ENCODE measurements at regions not wholly inside any gene's neighbourhood (a gene's known extent, or its start where the extent isn't known, plus 50 kb on each side); places are given as distances from the start of the nearest gene placed in this dataset.

DNA sequence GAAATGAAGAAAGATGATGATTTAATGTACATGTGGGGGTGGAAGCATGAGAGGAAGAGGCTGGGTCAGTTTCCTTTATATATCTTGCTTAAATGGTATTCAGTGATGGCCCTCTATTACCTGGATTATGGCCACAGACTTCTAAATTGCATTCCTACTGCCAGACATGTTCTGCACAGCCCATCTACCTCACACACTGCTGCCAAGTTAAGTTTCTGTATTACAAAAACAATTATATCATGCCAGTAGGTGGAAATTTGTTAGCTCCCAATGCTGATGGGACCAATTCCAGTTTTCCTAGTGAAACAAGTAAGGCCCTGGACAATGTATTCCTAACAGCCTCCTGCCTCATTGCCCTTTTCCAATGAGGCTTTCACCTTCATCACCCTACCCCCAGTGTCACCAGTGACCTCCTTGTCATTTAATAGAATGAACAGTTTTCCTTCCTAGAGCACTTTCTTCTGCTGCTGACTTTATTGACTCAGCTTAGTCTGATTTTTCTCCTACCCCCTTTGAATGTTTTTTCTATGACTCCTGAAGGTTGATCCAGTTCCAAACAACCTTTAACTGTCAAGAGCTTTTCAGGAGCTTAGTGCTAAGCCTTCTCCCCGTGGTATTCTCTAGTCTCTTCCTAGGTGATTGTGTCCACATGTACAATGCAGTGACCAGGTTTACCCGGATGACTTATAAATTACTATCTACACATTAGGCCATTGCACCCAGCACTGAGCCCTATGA is 316.6 kb upstream of the ANKRD30A start:
- H3K9me3 ChIP-seq: no peaks in the 10 kb centered on the region
- DNase-seq (ENCODE audit: low spot score in 2 of 2): no peak
- no peaks in the 10 kb centered on the region for H3K36me3 ChIP-seq
- H3K27ac ChIP-seq: no peak overlapping the region
- no peaks in the 10 kb centered on the region for H3K27me3 ChIP-seq
- WGBS: 76% methylated on average over 2 of the region's 2 CpGs
- no peaks in the 10 kb centered on the region for H3K4me1 ChIP-seq
- TF ChIP-seq POLR2AphosphoS5 (IDR thresholded peaks at IDR 0.05) (no peak), CTCF (IDR thresholded peaks at IDR 0.05) (no peak), POLR2A (IDR thresholded peaks at IDR 0.05) (no peak)
- H3K4me3 ChIP-seq: no peak overlapping the region

DNA sequence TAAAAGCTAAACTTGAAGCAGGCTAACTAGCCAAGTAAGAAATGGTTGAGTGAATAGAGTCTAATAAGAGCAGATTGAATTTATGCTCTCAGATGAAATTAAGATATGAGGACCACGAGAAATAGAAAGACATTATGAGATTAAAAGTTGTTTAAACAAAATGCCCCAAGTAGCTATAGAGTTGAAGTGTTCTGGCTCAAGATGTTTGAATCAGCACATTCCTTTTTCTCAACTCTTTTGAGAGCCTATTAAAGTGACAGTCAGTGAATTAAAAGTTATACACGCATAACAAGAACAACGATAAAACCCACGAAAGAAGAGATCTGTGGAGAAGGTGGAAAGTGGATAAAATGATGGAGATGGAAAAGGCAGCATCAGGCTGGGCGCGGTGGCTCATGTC is 322.2 kb upstream of the ANKRD30A start:
- Histone ChIP-seq H3K9me3 (no peaks in the 10 kb centered on the region), H3K4me3 (no peak overlapping the region), H3K27ac (no peak overlapping the region), H3K4me1 (no peaks in the 10 kb centered on the region), H3K36me3 (no peaks in the 10 kb centered on the region), H3K27me3 (no peaks in the 10 kb centered on the region)
- DNase-seq (ENCODE audit: low spot score in 2 of 2): no peak
- TF ChIP-seq POLR2A (IDR thresholded peaks at IDR 0.05): no peak
- no peak for TF ChIP-seq EP300 (IDR thresholded peaks at IDR 0.05)
- no peak for TF ChIP-seq CTCF (IDR thresholded peaks at IDR 0.05)
- no peak for TF ChIP-seq POLR2AphosphoS5 (IDR thresholded peaks at IDR 0.05)
- WGBS: 76% methylated on average over 6 of the region's 6 CpGs

DNA sequence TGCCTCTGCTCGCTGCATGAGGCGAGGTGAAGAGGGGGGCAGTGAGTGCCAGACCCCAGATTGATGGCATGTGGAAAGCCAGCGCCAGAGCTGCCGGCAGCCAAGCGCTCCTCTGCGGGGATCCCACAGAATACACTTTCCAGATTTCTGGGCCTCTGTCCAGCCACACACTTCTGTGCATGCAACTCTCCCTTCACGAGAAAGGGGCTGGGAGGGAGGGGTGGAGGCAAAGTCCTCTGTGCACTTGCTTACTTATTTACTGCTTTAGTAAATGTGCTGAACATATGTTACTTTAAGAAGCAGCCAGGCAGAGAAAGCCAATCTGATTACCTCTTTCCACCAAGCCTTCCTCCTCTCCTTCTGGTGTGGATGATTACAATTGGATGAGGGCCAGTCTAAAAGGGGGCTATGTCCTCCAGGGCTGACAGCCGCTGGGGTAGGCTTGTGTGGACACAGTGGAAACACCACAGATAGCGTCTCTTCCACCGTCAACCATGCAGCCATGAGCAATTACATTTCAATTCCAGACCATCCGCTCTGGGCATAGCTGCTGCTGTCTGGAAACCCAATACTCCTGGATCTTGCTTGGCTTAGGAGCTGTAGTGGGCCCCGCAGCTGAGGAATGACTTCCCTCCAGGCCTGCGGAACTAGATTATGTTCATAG is 322.8 kb upstream of the ANKRD30A start:
- 26% methylated on average over 13 of the region's 13 CpGs for WGBS
- Histone ChIP-seq H3K4me1 (no peaks in the 10 kb centered on the region), H3K27ac (no peak overlapping the region), H3K4me3 (no peak overlapping the region), H3K36me3 (no peaks in the 10 kb centered on the region), H3K27me3 (no peaks in the 10 kb centered on the region), H3K9me3 (no peaks in the 10 kb centered on the region)
- DNase-seq (ENCODE audit: low spot score in 2 of 2): no peak
- TF ChIP-seq POLR2A (IDR thresholded peaks at IDR 0.05): no peak
- TF ChIP-seq POLR2AphosphoS5 (IDR thresholded peaks at IDR 0.05): no peak
- no peak for TF ChIP-seq EP300 (IDR thresholded peaks at IDR 0.05)
- no peak for TF ChIP-seq CTCF (IDR thresholded peaks at IDR 0.05)

GRCh38 chr10:36801660-36802059 is 323.7 kb upstream of the ANKRD30A start:
- H3K4me3 ChIP-seq: no peak overlapping the region
- H3K27me3 ChIP-seq: no peaks in the 10 kb centered on the region
- no peaks in the 10 kb centered on the region for H3K4me1 ChIP-seq
- no peak for TF ChIP-seq POLR2AphosphoS5 (IDR thresholded peaks at IDR 0.05)
- no peak for TF ChIP-seq EP300 (IDR thresholded peaks at IDR 0.05)
- TF ChIP-seq POLR2A (IDR thresholded peaks at IDR 0.05): no peak
- WGBS: 64% methylated on average over 3 of the region's 3 CpGs
- no peaks in the 10 kb centered on the region for H3K9me3 ChIP-seq
- DNase-seq (ENCODE audit: low spot score in 2 of 2): no peak
- no peak overlapping the region for H3K27ac ChIP-seq
- H3K36me3 ChIP-seq: no peaks in the 10 kb centered on the region

GRCh38 chr10:36794981-36795380 is 330.4 kb upstream of the ANKRD30A start:
- DNase-seq (ENCODE audit: low spot score in 2 of 2): no peak
- WGBS: 72% methylated on average over 3 of the region's 3 CpGs
- no peaks in the 10 kb centered on the region for H3K36me3 ChIP-seq

More at GRCh38 chr10:36794981-36795380, 330.4 kb upstream of the ANKRD30A start:
- no peaks in the 10 kb centered on the region for H3K27me3 ChIP-seq
- H3K4me1 ChIP-seq: no peaks in the 10 kb centered on the region
- H3K4me3 ChIP-seq: no peak overlapping the region
- no peak overlapping the region for H3K27ac ChIP-seq
- no peak for TF ChIP-seq EP300 (IDR thresholded peaks at IDR 0.05)
- TF ChIP-seq POLR2A (IDR thresholded peaks at IDR 0.05): no peak
- no peak for TF ChIP-seq POLR2AphosphoS5 (IDR thresholded peaks at IDR 0.05)
- no peak for TF ChIP-seq CTCF (IDR thresholded peaks at IDR 0.05)
- H3K9me3 ChIP-seq: no peaks in the 10 kb centered on the region
